Activated CD4-positive, alpha-beta T cell treated with anti-CD3 and anti-CD28 coated beads for 24 hours (primary cell): ENCODE measurements at regions not wholly inside any gene's neighbourhood (a gene's known extent, or its start where the extent isn't known, plus 50 kb on each side); places are given as distances from the start of the nearest gene placed in this dataset.
"Not testable (repeated sequence)": the region's sequence is repeated elsewhere in the genome, so short reads cannot be mapped to it uniquely, and the experiment has no call there.

Experiments
- DNase-seq, 2 donors: peaks; one replicate each; pipeline ENCODE4 v3.0.0-alpha.2; 2020; ENCODE audit warnings: low read depth in 2 of 2

- no peak for DNase-seq
These were observed 366.4 kb upstream of the NPVF start for GRCh38 chr7:25594728-25595127.

DNA sequence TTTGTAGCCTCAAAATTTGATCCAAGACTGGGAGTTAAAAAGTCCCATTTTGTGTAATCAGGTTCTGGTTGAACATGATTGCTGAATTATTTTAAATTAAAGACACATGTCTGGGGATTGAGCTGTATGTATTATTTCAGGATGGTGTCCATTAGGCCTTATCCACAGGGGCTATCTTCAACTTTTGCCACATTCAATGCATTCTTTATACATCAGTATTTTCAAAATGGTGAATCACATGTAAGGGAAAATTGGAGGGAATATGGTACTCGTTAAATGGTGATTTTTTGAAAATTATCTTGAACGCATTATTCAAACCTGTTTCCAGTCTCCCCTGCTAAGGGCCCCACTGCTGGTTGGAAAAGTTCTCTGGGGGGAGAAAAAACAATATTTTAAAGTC, 367.7 kb upstream of the NPVF start:
- no peak for DNase-seq

GRCh38 chr7:25596443-25596842, 368.2 kb upstream of the NPVF start:
- no peak for DNase-seq

- no peak for DNase-seq
These were observed 369.7 kb upstream of the NPVF start for GRCh38 chr7:25597946-25598345.

GRCh38 chr7:25598765-25599164, 370.5 kb upstream of the NPVF start:
- no peak for DNase-seq

DNA sequence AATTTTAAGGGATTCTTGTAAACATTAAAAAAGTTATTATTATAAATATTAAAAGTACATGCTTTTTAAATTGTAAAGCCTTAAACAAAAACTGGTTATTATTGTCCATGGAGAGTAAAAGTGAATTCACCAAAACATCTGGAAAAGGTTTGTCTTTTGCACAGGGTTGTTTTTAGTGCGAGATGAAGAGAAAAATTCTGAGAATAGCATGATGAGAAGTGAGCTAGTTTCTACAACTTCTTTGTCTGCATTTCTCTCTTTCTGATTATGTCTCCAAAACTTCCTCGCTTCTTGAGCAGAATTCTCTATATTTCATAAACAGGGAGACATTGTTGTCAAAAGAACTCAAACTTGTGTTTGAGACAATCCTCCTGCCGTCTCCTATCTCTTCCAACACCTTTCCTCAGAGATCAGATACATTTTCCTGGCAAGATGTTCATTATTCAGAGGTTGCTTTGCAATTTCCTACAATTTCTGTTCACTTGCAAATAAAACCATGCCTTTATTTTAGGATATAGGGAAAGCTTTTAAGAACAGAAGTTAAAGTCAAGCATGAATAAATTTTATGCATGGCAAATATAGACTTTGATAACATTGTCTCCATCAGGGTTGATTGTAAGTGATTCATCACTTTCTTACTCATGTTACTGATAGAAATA, 372.1 kb upstream of the NPVF start:
- no peak for DNase-seq

DNA sequence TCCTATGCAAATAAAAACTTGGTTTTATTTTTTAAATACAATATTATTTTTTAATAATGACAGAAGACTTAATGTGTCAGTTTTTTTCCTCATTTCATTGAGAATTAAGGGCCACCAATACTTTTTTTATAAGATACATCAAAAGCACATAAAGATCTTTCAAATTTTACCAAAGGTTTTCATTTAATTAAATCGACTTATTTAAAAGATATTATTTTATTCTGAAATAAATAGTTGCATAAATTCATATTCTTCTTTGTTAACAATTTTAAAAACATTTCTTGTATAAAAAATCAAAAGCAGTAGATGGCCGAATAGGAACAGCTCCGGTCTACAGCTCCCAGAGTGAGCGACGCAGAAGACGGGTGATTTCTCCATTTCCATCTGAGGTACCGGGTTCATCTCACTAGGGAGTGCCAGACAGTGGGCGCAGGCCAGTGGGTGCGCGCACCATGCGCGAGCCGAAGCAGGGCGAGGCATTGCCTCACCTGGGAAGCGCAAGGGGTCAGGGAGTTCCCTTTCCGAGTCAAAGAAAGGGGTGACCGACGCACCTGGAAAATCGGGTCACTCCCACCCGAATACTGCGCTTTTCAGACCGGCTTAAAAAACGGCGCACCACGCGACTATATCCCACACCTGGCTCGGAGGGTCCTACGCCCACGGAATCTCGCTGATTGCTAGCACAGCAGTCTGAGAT, 374.6 kb upstream of the NPVF start:
- not testable (repeated sequence) for DNase-seq

- not testable (repeated sequence) for DNase-seq
These were observed 375.1 kb upstream of the NPVF start for GRCh38 chr7:25603427-25603740.

DNA sequence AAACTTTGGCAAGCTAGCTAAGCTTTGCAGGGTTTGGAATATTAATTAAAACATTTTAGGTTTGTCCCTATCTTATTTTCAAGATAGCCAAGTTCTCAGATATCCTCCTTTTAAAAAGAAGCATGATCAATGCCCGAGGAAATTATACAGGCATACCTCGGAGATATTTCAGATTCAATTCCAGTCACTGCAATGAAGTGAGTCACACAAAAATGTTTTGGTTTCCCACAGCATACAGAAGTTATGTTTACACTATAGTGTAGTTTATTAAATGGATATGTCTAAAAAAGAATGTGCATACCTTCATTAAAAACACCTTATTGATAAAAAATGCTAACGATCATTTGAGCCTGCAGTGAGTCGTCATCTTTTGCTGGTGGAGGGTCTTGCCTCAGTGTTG, 382.9 kb upstream of the NPVF start:
- DNase-seq = no peak

- DNase-seq = no peak
These were observed 385.6 kb upstream of the NPVF start for GRCh38 chr7:25613912-25614311.

GRCh38 chr7:25614415-25614814, 386.1 kb upstream of the NPVF start:
- no peak for DNase-seq

DNA sequence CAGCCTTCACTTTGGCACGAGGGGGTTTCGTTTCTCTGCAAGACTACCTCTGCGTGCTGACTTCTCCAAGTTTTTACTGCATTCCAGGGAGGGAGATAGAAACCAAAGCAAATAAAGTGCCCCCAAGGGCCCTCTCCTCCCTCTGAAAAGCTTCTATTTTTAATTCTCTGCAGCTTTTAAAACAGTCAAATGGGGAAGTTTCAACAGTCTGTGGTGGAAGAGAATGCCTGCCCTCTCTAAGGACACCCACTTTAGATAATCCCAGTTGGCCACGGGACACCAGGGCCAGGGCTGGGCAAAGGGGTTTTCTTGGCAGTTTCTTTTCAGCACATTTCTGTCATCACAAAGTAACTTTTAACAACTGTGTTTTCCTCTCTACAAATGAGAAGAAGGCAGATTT, 386.7 kb upstream of the NPVF start:
- DNase-seq = no peak

DNA sequence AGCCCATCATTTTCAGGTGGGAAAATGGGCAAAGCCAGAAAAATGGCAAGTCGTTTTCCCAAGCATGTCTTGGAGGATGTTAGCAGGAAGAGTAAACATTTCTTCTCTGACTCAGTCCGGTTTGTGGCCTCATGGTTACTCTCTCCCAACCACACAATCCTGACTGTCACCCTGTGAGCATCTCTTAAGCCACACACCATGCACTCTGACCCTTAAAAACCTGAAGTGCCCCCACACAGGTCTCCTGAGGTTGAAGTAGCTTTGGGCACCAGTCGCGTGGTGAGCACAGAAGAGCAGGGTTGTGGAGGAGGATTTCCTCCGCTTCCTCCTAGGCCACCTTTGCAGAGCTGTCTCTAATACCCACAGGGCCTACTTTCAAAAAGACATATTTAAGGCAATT, 387.3 kb upstream of the NPVF start:
- no peak for DNase-seq

DNA sequence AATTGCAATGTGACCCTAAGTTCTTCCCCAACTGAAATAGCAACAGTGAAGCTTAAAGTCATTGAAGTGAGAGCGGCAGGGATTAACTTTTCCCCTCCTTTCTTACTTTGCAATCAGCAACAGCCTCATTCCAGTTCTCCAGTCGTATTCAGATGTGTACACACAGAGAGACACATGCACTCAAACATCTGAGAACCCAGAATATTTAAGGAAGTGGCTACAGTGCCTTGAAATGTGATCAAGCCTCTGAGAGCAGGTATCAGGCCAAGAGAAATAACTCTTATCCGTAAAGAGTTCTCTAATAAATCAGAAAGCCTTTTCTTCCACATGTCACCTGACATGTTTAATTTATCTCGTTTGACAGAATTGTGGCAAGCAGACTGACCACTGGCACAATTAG, 388.9 kb upstream of the NPVF start:
- no peak for DNase-seq

GRCh38 chr7:25617673-25618072, 389.4 kb upstream of the NPVF start:
- no peak for DNase-seq

GRCh38 chr7:25619381-25619780, 391.1 kb upstream of the NPVF start:
- no peak for DNase-seq

DNA sequence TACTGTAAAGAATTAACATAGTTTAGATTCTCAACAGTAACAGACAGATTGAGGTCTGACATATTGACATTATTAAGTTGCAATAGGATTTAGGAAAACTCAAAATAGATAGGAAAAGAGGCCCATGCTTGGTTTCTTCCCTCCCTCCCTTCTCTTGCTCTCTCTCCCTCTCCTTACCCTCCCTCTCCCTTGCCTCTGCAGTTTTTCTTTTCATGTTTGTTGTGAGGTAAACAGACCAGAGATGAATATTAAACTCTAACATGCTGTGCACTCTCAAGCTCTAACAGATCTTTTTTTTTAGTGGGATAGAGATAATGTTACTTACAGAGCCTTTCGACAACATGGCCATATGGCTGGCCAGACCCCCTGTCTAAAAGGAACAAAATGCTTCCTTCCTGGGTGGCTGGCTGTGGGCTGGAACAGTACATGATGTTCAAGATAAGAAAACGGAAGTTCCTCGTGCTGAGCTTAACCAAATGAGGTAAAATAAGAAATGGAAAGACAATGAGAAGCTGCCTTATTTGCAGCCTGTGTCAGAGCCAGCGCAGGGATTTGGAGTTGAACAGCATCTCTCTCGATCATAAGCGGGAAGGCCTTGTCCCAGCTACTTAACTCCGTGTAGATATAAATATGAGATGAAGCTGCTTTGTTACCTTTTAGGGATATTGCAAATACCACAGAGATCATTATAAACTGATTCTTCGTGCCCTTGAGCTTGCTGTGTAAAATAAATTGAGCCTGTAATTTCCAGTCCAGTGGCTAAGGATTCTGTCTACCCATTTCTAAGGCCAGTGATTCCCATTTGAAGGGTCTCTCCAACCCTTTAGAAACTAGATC, 391.9 kb upstream of the NPVF start:
- no peak for DNase-seq

DNA sequence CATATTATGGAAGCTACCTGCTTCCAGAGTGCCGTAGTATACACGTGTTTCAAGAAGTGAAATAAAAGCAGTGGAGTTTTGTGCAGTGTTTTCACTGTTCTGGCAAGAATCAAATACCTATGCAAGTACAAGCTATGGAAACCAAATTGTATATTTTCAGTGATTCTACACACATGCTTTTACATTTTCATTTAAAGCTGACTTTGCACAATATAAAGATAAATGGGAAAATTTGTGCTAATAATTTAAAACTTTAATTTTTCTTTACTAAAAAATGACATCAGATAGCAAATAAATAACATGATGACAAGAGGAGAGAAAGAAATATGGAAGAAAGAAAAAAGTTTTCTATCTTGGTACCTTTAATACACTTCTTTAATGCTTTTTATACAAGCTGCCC, 393.7 kb upstream of the NPVF start:
- DNase-seq = no peak

GRCh38 chr7:25622695-25623094, 394.4 kb upstream of the NPVF start:
- DNase-seq = no peak

GRCh38 chr7:25624051-25624450, 395.8 kb upstream of the NPVF start:
- no peak for DNase-seq

DNA sequence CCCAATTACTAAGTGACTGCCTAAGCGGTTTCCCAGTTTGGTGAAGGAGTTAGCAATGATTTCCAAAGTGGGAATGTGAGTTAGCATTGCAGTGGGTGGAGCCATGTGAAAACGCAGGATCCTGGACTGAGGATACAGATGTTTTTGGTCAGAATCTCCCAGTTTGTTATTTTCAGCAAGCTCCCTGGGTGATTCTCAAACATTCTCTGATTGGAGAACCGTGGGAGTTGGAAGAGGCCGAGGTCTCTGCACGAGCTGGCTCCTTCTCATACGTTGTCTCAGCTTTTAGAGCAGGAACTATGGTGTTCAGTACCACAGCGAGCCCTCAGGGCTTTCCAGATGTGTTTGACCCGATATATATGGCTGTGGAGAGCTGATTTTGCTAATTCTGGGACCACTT, 396.5 kb upstream of the NPVF start:
- DNase-seq = no peak

- no peak for DNase-seq
These were observed 397.2 kb upstream of the NPVF start for GRCh38 chr7:25625306-25625992.
